Panc1 (cell line): ENCODE measurements at regions not wholly inside any gene's neighbourhood (a gene's known extent, or its start where the extent isn't known, plus 50 kb on each side); places are given as distances from the start of the nearest gene placed in this dataset.

Experiments used
- ATAC-seq: fragments of 200-7000 bp; cut with Tn5 transposase; 2 replicates; pipeline ENCODE4 v1.9.1; 2020; ENCODE audit warnings: mild to moderate bottlenecking, moderate library complexity
- BruUV-seq: library from RNA; stranded (reverse); fragments of 400-500 nt; replicated peaks from 2 replicates; lab custom pipeline; 2021; lab: Mats Ljungman, UMichigan
- CTCF ChIA-PET: fragments of 300-600 bp; sonication (Branson Sonifier 250); formaldehyde crosslinking; loops from one replicate; lab custom pipeline; 2022; ENCODE audit warnings: antibody characterized with exemption; lab: Charles Lee
- POLR2A ChIA-PET: fragments of 300-600 bp; sonication (Branson Sonifier 250); formaldehyde crosslinking; loops from one replicate; lab custom pipeline; 2022; ENCODE audit warnings: antibody characterized with exemption; lab: Charles Lee
- DNase-seq: peaks from one replicate; pipeline ENCODE4 v3.0.0-alpha.2; 2010; ENCODE audit warnings: low read depth, low spot score
- H3K27ac ChIP-seq: 2 replicates; pipeline ENCODE4 v1.5.1; 2011; ENCODE audit warnings: mild to moderate bottlenecking, low read length, inconsistent platforms
- H3K27me3 ChIP-seq: fragments of 200-500 bp; sonication (Bioruptor generic); 2 replicates; pipeline ENCODE4 v1.6.0; 2014; ENCODE audit warnings: low read length, inconsistent platforms; ENCODE audit not compliant: control insufficient read depth, insufficient read depth
- H3K36me3 ChIP-seq: fragments of 200-500 bp; sonication (Bioruptor generic); 2 replicates; pipeline ENCODE4 v1.5.1; 2014; ENCODE audit warnings: inconsistent platforms, mild to moderate bottlenecking, low read length, moderate library complexity; ENCODE audit not compliant: control insufficient read depth, insufficient read depth
- H3K4me1 ChIP-seq: 2 replicates; pipeline ENCODE4 v1.5.1; 2011; ENCODE audit warnings: inconsistent platforms, mild to moderate bottlenecking, low read length, moderate library complexity; ENCODE audit not compliant: control insufficient read depth, insufficient read depth
- H3K4me3 ChIP-seq, 2 experiments: 2 replicates each; pipeline ENCODE4 v1.5.1; 2011 to 2012; ENCODE audit warnings: low read depth in 2 of 2, low read length in 2 of 2, mild to moderate bottlenecking in 2 of 2, inconsistent platforms in 1 of 2, moderate library complexity in 1 of 2
- H3K9me3 ChIP-seq: fragments of 200-500 bp; sonication (Bioruptor generic); 2 replicates; pipeline ENCODE4 v1.5.1; 2014; ENCODE audit warnings: low read depth, mild to moderate bottlenecking, inconsistent platforms, low read length, moderate library complexity; ENCODE audit not compliant: control insufficient read depth, insufficient read depth
- CTCF ChIP-seq: fragments of 450-650 bp; IDR thresholded peaks from 2 replicates; pipeline ENCODE4 v1.5.1; 2017; ENCODE audit warnings: mild to moderate bottlenecking
- POLR2AphosphoS5 ChIP-seq: IDR thresholded peaks from 2 replicates; pipeline ENCODE4 v1.6.1; 2012; ENCODE audit warnings: mild to moderate bottlenecking, low read depth, low read length, moderate library complexity
- REST ChIP-seq, 2 experiments: IDR thresholded peaks; 2 replicates each; pipeline ENCODE4 v1.6.1; 2011 to 2012; ENCODE audit warnings: low read depth in 2 of 2, control low read depth in 1 of 2, low read length in 1 of 2, mild to moderate bottlenecking in 1 of 2, moderate library complexity in 1 of 2; ENCODE audit not compliant: insufficient read depth in 1 of 2
- SIN3A ChIP-seq: IDR thresholded peaks from 2 replicates; pipeline ENCODE4 v1.6.1; 2012; ENCODE audit warnings: low read depth, mild to moderate bottlenecking, low read length, moderate library complexity, borderline replicate concordance; ENCODE audit not compliant: insufficient read depth
- TCF7L2 ChIP-seq: IDR thresholded peaks from 2 replicates; pipeline ENCODE4 v1.6.1; 2011; ENCODE audit warnings: mild to moderate bottlenecking, low read depth, low read length, inconsistent platforms
- in situ Hi-C: cut with HindIII; loops from 2 replicates; pipeline ENCODE4 v1.10.0; 2016; ENCODE audit warnings: low sequenced_read_pairs, low pct_unique_long_range_greater_than_20kb
- intact Hi-C: fragments of 100-400 bp; cut with micrococcal nuclease; formaldehyde crosslinking; loops from one replicate; pipeline ENCODE4 v1.10.0; 2022; ENCODE audit not compliant: unreplicated experiment

GRCh38 chr13:58298556-58299135, 667.1 kb downstream of the PCDH17 start:
- no peak overlapping the region for H3K27ac ChIP-seq
- H3K36me3 ChIP-seq = no peaks in the 10 kb centered on the region
- no peak overlapping the region for H3K4me3 ChIP-seq
- no TSS peak for BruUV-seq
- in situ Hi-C loops (no loop called here), intact Hi-C loops (no loop called here)
- TF ChIP-seq TCF7L2 (no peak), SIN3A (no peak), CTCF (no peak), REST (IDR thresholded peaks at IDR 0.05; ENCODE audit: insufficient read depth in 1 of 2, low read depth in 2 of 2, low read length in 1 of 2) (no peak), POLR2AphosphoS5 (no peak)
- DNase-seq (no peak), ATAC-seq (no peak)
- H3K27me3 ChIP-seq = no peaks in the 10 kb centered on the region
- CTCF ChIA-PET = no interaction called here
- H3K4me1 ChIP-seq = no peaks in the 10 kb centered on the region
- no peaks in the 10 kb centered on the region for H3K9me3 ChIP-seq
- POLR2A ChIA-PET = no interaction called here

- H3K27me3 ChIP-seq = no peaks in the 10 kb centered on the region
- in situ Hi-C loops (no loop called here), intact Hi-C loops (no loop called here)
- POLR2A ChIA-PET = no interaction called here
- no peaks in the 10 kb centered on the region for H3K9me3 ChIP-seq
- no peak overlapping the region for H3K27ac ChIP-seq
- H3K4me1 ChIP-seq = no peaks in the 10 kb centered on the region
- TF ChIP-seq CTCF = no peak
- TF ChIP-seq REST (IDR thresholded peaks at IDR 0.05; ENCODE audit: insufficient read depth in 1 of 2, low read depth in 2 of 2, low read length in 1 of 2) = no peak
- TF ChIP-seq POLR2AphosphoS5 = no peak
- no peak for TF ChIP-seq TCF7L2
- TF ChIP-seq SIN3A = no peak
- no peak for ATAC-seq
- H3K36me3 ChIP-seq = no peaks in the 10 kb centered on the region
- no TSS peak for BruUV-seq
- CTCF ChIA-PET = no interaction called here
- no peak for DNase-seq
- H3K4me3 ChIP-seq = no peak overlapping the region
Measured at GRCh38 chr13:58300224-58300623, 668.7 kb downstream of the PCDH17 start.
